Thymus (tissue), 11 donors: ENCODE measurements at regions not wholly inside any gene's neighbourhood (a gene's known extent, or its start where the extent isn't known, plus 50 kb on each side); places are given as distances from the start of the nearest gene placed in this dataset.

ENCODE experiments used
- DNase-seq, 9 donors: peaks; one replicate each; pipeline ENCODE4 v3.0.0-alpha.2; 2013; ENCODE audit warnings: low spot score in 9 of 9, low read depth in 6 of 9, missing footprints in 1 of 9
- H3K27ac ChIP-seq, 2 donors: one replicate each; pipeline ENCODE4 v1.5.1; 2013; ENCODE audit warnings: control low read depth in 1 of 2, low read depth in 1 of 2, low read length in 1 of 2, mild to moderate bottlenecking in 1 of 2, moderate library complexity in 1 of 2
- H3K27me3 ChIP-seq, 2 donors: one replicate each; pipeline ENCODE4 v1.5.1; 2013; ENCODE audit warnings: low read length in 1 of 2; ENCODE audit not compliant: control insufficient read depth in 2 of 2, insufficient read depth in 1 of 2
- H3K36me3 ChIP-seq, 2 donors: one replicate each; pipeline ENCODE4 v1.5.1; 2013; ENCODE audit warnings: low read length in 1 of 2, mild to moderate bottlenecking in 1 of 2, moderate library complexity in 1 of 2; ENCODE audit not compliant: control insufficient read depth in 2 of 2, insufficient read depth in 2 of 2
- H3K4me1 ChIP-seq, 2 donors: one replicate each; pipeline ENCODE4 v1.5.1; 2013; ENCODE audit warnings: low read length in 2 of 2; ENCODE audit not compliant: control insufficient read depth in 2 of 2, insufficient read depth in 2 of 2
- H3K4me3 ChIP-seq, 2 donors: one replicate each; pipeline ENCODE4 v1.5.1; 2013; ENCODE audit warnings: low read length in 2 of 2, control low read depth in 1 of 2, mild to moderate bottlenecking in 1 of 2
- H3K9me3 ChIP-seq, 2 donors: one replicate each; pipeline ENCODE4 v1.5.1; 2013; ENCODE audit warnings: low read length in 1 of 2, mild to moderate bottlenecking in 1 of 2; ENCODE audit not compliant: control insufficient read depth in 2 of 2, insufficient read depth in 1 of 2
- WGBS: extraction: QIAGEN DNeasy Blood & Tissue Kit; methylation state at CpG from one replicate; pipeline ENCODE4 v1.1.7; 2013; 5-methylcytosine and 5-hydroxymethylcytosine counted together
- donor health status: healthy.

GRCh38 chr4:123556526-123556925 lies 159.9 kb downstream of the SPRY1 start:
- H3K27ac ChIP-seq: no peak overlapping the region

GRCh38 chr4:123557857-123558536 lies 161.4 kb downstream of the SPRY1 start:
- no peaks in the 10 kb centered on the region for H3K36me3 ChIP-seq
- H3K27ac ChIP-seq: no peak overlapping the region
- H3K4me1 ChIP-seq: peaks cover 0 to 10% of the 10 kb centered on the region in 2 donors
- DNase-seq: no peak
- 96% methylated on average over 4 of the region's 4 CpGs for WGBS
- H3K27me3 ChIP-seq: no peaks in the 10 kb centered on the region
- no peak overlapping the region for H3K4me3 ChIP-seq
- H3K9me3 ChIP-seq: no peaks in the 10 kb centered on the region

More at GRCh38 chr4:123556526-123556925, 159.9 kb downstream of the SPRY1 start:
- H3K4me1 ChIP-seq: peaks cover 0 to 10% of the 10 kb centered on the region in 2 donors
- DNase-seq: no peak
- no peaks in the 10 kb centered on the region for H3K27me3 ChIP-seq
- no peaks in the 10 kb centered on the region for H3K9me3 ChIP-seq
- WGBS: 98% methylated on average over 4 of the region's 4 CpGs
- no peaks in the 10 kb centered on the region for H3K36me3 ChIP-seq
- H3K4me3 ChIP-seq: no peak overlapping the region

- H3K27ac ChIP-seq: no peak overlapping the region
- no peaks in the 10 kb centered on the region for H3K36me3 ChIP-seq
- peaks cover 0 to 4% of the 10 kb centered on the region in 2 donors for H3K4me1 ChIP-seq
- no peaks in the 10 kb centered on the region for H3K9me3 ChIP-seq
- WGBS: 100% methylated on average over 1 of the region's 1 CpG
- DNase-seq: no peak
- no peak overlapping the region for H3K4me3 ChIP-seq
- no peaks in the 10 kb centered on the region for H3K27me3 ChIP-seq
Observed at GRCh38 chr4:123558865-123559264, 162.3 kb downstream of the SPRY1 start.

GRCh38 chr4:123559955-123560871 lies 163.6 kb downstream of the SPRY1 start:
- no peak overlapping the region for H3K4me3 ChIP-seq
- no peaks in the 10 kb centered on the region for H3K9me3 ChIP-seq
- H3K27me3 ChIP-seq: no peaks in the 10 kb centered on the region
- WGBS: 97% methylated on average over 7 of the region's 7 CpGs
- H3K27ac ChIP-seq: no peak overlapping the region
- peaks cover 0 to under 1% of the 10 kb centered on the region in 2 donors for H3K4me1 ChIP-seq
- H3K36me3 ChIP-seq: no peaks in the 10 kb centered on the region
- no peak for DNase-seq

- H3K36me3 ChIP-seq: no peaks in the 10 kb centered on the region
- 98% methylated on average over 1 of the region's 1 CpG for WGBS
- no peaks in the 10 kb centered on the region for H3K9me3 ChIP-seq
- no peak overlapping the region for H3K27ac ChIP-seq
- H3K4me3 ChIP-seq: no peak overlapping the region
- H3K4me1 ChIP-seq: no peaks in the 10 kb centered on the region
- H3K27me3 ChIP-seq: no peaks in the 10 kb centered on the region
- no peak for DNase-seq
Observed at GRCh38 chr4:123561525-123561924, 164.9 kb downstream of the SPRY1 start.

- no peak for DNase-seq
- no peaks in the 10 kb centered on the region for H3K36me3 ChIP-seq
- 97% methylated on average over 4 of the region's 4 CpGs for WGBS
Observed at GRCh38 chr4:123562994-123563750, 166.6 kb downstream of the SPRY1 start.

GRCh38 chr4:123564758-123565346 lies 168.3 kb downstream of the SPRY1 start:
- Histone ChIP-seq H3K4me1 (no peaks in the 10 kb centered on the region), H3K27ac (no peak overlapping the region), H3K36me3 (no peaks in the 10 kb centered on the region), H3K9me3 (no peaks in the 10 kb centered on the region), H3K27me3 (no peaks in the 10 kb centered on the region), H3K4me3 (no peak overlapping the region)
- DNase-seq: peak; percentile 34 to 89 (median 65)
- 29% methylated on average over 6 of the region's 6 CpGs for WGBS

More at GRCh38 chr4:123562994-123563750, 166.6 kb downstream of the SPRY1 start:
- Histone ChIP-seq H3K4me1 (no peaks in the 10 kb centered on the region), H3K9me3 (no peaks in the 10 kb centered on the region), H3K27ac (no peak overlapping the region), H3K27me3 (no peaks in the 10 kb centered on the region), H3K4me3 (no peak overlapping the region)

- Histone ChIP-seq H3K27me3 (no peaks in the 10 kb centered on the region), H3K36me3 (no peaks in the 10 kb centered on the region), H3K4me1 (no peaks in the 10 kb centered on the region), H3K4me3 (no peak overlapping the region), H3K9me3 (no peaks in the 10 kb centered on the region), H3K27ac (no peak overlapping the region)
- WGBS: 96% methylated on average over 2 of the region's 2 CpGs
- DNase-seq: no peak
Observed at GRCh38 chr4:123568936-123569335, 172.3 kb downstream of the SPRY1 start.
